Retinal pigment epithelial cell (primary cell): ENCODE measurements at regions not wholly inside any gene's neighbourhood (a gene's known extent, or its start where the extent isn't known, plus 50 kb on each side); places are given as distances from the start of the nearest gene placed in this dataset.

ENCODE experiments used
- DNase-seq: peaks from one replicate; pipeline ENCODE4 v3.0.0-alpha.2; 2010; ENCODE audit warnings: low read depth
- H3K4me3 ChIP-seq: 2 replicates; pipeline ENCODE4 v1.5.1; 2011; ENCODE audit warnings: mild to moderate bottlenecking, low read length, control low read depth, moderate library complexity
- TF ChIP-seq, protein P1 (sequence below): conservative IDR thresholded peaks from 2 replicates; pipeline ENCODE4 v1.5.1; 2011; ENCODE audit warnings: low read depth, low read length, control low read depth, inconsistent platforms

DNA sequence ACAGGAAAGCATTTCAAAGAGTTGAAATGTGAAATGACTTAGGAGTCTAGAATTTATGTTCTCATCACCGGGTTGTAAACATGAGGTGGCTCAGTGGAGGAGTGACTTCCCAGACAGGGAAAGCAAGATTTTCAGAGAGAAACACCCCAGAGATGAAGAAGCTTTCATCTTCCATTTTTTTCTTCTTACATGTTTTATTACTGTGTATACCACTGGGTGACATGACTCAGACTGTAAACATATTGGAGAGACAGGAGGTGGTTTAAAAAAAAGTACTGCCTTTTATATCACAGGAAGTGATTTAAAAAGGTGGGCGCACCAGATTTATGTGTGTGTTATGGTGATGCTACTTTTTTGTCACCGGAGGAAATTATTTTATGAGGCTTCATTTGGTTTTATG, 209.1 kb upstream of the TUT7 start:
- TF ChIP-seq, protein P1, sequence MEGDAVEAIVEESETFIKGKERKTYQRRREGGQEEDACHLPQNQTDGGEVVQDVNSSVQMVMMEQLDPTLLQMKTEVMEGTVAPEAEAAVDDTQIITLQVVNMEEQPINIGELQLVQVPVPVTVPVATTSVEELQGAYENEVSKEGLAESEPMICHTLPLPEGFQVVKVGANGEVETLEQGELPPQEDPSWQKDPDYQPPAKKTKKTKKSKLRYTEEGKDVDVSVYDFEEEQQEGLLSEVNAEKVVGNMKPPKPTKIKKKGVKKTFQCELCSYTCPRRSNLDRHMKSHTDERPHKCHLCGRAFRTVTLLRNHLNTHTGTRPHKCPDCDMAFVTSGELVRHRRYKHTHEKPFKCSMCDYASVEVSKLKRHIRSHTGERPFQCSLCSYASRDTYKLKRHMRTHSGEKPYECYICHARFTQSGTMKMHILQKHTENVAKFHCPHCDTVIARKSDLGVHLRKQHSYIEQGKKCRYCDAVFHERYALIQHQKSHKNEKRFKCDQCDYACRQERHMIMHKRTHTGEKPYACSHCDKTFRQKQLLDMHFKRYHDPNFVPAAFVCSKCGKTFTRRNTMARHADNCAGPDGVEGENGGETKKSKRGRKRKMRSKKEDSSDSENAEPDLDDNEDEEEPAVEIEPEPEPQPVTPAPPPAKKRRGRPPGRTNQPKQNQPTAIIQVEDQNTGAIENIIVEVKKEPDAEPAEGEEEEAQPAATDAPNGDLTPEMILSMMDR: no peak
- H3K4me3 ChIP-seq: no peak overlapping the region
- no peak for DNase-seq

- DNase-seq: no peak
- no peak overlapping the region for H3K4me3 ChIP-seq
- TF ChIP-seq, protein P1: no peak
Measured at GRCh38 chr9:86562691-86563090, 208.5 kb upstream of the TUT7 start.

- TF ChIP-seq, protein P1: no peak
- no peak for DNase-seq
- no peak overlapping the region for H3K4me3 ChIP-seq
Measured at GRCh38 chr9:86557918-86558317, 203.7 kb upstream of the TUT7 start.

DNA sequence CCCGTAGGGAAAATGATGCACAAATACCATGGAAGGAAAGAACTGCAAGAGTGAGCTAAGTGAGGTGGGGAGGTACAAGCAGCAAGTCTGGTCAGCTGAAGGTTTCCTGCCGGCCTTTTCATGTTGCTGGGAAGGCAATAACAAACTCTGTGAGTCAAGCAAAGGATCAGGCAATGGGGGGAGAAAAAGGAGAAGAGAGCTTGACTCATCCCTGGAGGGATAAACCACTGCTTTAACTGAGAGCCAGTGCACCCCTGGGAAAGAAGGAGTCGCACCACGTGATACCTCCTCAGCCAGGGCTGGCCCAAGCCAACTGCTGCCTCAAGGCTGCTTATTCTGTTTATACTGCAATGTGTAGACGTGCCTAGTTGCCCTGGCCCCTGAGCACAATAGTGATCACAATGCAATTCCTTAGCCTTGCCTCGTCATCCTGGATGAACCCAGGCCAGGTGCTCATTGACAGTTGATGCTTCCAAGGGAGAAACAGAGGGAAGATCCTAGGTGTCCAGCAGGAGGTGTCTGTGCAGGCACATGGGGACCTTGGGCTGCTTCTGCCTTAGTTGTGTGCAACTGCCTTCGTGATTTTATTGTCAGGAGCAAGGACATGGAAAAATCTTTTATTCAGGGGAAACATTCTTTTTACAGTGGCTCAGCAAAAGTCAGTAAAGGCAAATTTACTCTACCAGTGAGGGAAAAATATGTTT, 203.0 kb upstream of the TUT7 start:
- no peak overlapping the region for H3K4me3 ChIP-seq
- no peak for DNase-seq
- TF ChIP-seq, protein P1: no peak

GRCh38 chr9:86555661-86556060, 201.5 kb upstream of the TUT7 start:
- TF ChIP-seq, protein P1: no peak
- no peak for DNase-seq
- H3K4me3 ChIP-seq: no peak overlapping the region

DNA sequence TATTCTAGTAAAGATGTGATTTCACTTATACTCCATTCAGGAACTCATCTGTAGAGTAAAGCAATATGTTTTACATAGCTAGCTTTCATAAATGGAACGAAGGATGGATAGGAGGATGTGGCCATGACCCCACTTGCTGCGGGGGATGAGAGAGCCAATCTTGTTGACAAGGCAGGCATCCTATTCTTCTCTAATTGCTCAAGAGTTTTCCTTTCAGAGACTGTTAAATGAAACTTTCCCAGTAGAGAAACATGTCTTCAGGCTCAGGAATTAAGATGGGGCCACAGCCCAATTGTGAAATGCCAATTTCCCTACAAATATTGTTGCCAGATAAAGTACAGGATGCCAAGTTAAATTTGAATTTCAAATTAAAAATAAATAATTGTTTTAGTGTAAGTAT, 196.2 kb upstream of the TUT7 start:
- TF ChIP-seq, protein P1: no peak
- no peak overlapping the region for H3K4me3 ChIP-seq
- no peak for DNase-seq

GRCh38 chr9:86549920-86550319, 195.7 kb upstream of the TUT7 start:
- no peak overlapping the region for H3K4me3 ChIP-seq
- TF ChIP-seq, protein P1: no peak
- no peak for DNase-seq
